GM18858 (cell line): ENCODE measurements at regions not wholly inside any gene's neighbourhood (a gene's known extent, or its start where the extent isn't known, plus 50 kb on each side); places are given as distances from the start of the nearest gene placed in this dataset.

Experiments used
- ATAC-seq: cut with Tn5 transposase; IDR thresholded peaks from one replicate; pipeline ENCODE4 v1.9.1; 2021; ENCODE audit not compliant: unreplicated experiment

DNA sequence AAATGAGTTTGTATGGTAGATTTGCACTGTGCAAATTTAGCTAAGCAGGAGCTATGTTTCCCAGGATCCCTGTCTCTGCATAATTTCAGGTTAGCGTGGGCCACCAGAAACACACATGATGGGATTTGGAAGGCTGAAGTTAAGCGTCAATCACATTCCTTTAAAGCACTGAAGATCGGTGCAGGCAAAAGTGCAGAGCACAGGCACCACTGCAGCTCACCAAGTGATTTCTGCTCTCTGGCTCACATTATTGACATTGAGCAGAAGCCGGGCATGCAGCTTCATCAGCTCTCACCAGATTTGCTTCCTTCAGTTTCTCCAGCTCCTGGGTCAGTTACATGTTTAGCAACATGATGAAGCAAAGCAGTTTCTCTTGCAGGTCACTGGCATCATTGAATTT, 256.4 kb upstream of the TGFBR2 start:
- no peak for ATAC-seq

DNA sequence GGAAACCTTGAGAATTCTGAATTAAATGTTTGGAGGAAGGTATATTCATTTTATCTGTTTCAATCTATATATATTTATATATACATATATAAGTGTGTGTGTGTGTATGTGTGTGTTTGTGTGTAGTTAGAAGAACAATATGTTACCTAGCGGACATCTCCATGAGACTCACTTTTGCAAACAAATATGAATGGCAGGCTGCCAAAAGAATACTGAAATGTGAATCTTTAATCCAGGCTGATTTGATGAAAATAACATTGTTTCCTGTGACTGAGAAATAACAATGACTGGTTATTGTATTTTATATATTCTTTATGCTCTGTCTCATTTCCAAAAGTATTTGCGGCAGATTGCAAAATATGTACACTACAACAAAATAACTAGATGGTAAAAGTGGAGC, 255.5 kb upstream of the TGFBR2 start:
- no peak for ATAC-seq

DNA sequence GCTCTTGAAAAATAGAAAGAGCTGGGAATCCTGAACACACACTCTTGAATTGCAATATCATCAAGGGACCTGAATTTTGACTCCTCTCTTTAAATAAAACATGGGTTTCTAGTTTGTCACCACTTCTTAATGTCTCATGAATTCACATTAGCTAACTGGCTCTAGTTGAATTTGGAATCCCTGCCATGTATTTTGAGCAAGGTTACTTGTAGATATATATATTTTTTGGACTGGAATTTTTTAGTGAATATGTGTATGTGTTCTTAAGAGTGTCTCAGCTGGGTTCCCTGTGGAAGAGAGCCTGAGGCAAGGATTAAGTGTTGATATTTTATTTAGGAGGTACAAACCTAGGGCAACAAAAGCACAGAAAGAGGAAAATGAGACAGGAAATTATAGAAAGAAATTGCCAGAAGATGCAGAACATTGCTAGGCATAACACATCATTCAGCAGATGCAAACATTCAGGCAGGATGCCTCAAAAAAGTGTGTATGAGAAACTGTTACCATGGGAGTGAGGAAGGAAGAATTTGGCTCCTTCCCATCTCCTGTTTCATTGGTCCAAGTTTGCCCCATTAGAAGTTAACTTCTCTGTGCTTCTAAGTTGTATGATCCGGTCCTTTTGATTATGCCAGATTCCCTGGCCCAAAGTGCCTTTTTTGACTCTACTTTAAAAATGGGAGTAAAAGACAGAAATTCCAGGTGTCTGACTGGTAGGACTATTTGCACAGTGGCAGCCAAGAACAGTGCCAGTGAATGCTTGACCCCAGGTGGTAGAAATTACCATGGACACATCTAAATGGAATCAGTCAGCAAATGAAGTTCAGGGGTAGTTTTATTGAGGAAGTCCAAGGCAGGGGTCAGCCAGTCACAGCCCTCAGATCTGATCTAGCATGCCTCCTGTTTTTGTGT, 253.7 kb upstream of the TGFBR2 start:
- no peak for ATAC-seq

DNA sequence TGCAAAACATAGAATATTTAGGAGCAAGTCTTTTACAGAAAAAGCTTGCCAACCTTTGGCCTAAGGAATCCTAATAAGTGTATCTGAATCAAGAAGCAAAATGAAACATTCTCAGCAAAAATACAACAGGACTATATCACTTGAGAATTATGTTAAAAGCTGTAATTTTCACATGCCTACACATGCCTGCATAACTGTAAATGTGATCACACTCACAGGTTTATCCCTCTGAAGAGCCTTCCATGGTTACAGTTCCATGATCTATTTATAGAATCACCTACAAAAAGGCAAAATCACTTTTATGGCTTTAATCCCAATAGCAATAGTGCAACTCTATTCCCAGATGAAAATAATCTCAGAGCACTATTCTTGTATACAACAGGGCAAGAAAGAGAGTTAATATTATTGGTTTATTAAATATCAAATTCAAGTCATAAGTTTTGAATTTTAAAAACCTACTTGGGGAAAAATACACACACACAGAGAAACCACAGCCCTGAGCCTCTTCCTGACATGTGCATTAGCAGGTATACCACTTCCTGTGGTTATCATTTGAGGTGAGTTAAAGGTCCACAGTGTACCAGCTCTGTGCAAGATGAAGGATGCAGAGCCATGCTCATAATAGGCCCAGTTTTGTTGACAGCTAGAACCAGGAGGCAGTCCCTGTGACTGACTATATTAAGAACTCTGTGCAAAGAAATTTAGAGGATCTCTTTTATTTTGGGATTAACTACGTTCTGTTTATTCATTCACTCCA, 252.5 kb upstream of the TGFBR2 start:
- peak; percentile 96 for ATAC-seq

DNA sequence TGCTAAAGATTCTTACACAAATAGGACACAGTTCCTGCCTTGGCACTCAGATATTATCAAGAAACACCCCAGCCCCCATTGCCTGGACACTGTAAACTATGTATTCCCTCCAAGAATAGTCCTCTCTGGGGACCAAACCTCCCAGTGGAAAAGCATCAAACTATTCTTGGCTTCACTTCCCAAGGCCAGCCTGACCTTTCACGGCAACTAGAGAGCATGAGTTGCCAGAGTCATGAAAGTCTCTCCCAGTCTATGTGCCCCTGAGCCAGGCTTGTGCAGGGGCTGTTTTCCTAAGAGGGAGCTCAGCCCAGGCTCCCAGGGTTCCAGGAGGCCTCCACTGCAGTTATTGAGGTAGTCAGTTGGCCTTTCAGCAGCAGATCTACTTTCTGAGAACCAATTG, 251.9 kb upstream of the TGFBR2 start:
- ATAC-seq = no peak

DNA sequence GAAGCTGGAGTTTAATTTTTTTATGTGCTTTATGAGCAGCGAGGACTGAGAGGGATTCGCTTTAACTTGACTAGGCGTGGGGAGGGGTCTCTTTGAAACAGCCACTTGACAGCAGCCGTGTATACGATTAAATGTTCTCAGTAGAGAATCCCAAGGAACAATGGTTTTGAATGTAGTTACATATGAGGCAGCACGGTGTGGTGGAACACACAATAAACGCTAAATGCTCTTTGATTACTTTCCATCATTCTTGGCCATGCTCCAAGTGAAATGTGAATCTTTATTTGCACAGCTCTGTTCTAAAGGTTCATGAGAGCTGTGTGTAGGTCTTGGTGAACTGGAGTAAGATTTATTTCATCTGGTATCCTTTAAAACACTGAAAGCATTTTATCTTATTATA, 251.4 kb upstream of the TGFBR2 start:
- ATAC-seq = no peak

DNA sequence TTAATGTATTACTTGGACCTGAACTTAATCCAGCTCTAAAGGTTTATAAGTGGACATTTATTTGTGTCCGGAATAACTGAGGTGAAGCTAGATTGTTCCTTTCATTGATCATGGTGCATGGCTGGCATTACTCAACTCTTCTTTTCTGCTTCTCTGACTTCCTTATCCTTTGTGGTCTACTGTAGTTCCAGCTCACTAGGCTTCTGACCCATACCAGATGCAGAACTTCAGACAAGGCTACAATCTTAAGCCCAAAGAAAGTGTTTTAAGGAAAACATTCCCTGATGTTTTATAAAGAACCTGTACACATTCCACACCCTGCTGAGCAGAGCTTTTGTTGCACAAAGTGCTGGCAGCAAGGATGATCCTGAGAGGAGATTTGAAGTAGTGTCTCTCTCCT, 250.8 kb upstream of the TGFBR2 start:
- ATAC-seq = no peak

DNA sequence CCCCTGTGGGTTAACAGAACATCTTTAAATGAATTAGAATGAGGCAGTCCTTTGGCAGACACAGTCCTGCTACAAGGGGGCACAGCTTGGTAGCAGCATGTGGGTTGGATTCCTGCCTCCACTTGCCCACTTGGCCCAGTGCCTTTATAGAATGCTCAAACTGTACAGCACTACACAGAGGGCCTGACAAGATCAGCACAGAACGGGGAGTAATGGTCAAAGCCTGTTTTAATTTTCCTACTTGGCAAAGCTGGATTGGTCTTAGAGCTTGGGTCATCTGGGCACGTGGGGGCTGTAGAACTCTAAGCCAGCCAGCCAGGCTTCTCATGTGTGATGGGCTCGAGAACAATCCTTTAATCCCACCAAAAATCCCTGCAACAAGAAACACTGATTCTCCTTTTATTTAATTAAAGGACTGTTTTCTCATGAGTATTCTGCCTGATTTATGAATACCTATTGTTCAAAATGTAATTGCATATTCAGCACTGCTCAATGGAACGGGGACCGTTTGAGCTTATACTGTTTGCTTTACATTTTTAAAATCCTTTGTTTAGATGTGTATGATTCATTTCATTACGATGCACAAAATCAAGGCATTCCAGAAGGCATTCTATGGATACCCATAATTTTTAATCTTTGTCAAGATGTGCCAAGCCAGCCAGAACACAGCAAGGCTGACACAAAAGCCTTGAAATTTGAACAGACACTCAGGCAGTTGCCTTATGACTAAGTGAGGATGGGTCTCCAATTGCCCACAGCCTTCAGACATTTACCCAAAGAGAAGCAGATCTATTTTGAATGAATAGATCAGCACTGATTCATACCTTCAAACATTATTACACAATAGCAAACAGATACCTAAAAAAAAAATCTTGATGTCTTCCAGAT, 249.3 kb upstream of the TGFBR2 start:
- ATAC-seq = no peak

DNA sequence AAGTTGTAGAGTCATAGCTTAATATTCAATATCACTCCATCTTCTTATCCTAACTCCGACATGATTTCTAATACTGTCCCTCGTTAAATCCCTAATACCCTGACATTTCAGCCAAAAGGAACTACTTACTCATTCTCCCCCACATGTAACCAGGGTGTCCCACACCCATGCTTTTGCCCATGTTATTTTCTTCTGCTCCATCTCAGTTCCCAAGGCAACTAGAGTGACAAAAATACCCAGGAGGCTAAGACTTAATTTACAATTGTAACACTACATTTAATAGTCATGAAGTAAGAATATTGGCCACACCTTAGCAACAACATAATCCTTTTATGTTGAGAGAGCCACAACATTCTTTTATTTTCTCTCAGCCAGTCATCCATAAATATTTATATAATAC, 248.5 kb upstream of the TGFBR2 start:
- ATAC-seq = no peak

DNA sequence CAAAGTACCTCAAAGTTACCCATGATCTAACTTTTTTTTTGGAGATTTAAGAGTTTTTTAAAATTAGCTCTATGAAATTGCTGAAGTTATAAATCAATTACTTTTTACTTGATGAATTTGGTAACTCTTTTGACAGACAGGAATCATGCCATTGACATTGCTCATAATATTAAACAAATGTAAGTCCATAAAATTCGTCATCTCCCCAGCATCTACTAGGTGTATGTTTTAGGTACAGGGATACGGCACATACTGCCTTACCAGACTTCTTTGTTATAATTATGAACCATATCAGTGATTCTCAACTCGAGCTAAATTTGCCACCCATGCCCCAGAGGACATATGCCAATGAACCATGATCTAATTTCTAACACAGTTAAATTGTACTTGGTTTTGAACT, 247.5 kb upstream of the TGFBR2 start:
- ATAC-seq = no peak

DNA sequence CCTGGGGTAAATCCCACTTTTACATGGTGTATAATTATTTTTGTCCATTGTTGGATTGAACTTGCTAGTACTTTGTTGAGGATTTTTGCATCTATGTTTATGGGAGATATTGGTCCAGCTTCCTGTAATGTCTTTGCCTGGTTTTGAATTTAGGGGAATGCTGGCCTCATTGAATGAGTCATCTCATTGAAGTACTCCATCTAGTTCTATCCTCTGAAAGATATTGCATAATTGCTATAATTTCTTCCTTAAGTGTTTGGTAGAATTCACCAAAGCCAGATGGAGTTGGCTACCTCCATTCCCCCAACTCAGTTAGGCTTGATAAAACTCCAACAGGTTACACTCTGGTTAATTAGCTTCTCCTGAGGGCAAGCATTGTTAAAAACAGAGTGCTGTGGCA, 237.4 kb upstream of the TGFBR2 start:
- no peak for ATAC-seq

DNA sequence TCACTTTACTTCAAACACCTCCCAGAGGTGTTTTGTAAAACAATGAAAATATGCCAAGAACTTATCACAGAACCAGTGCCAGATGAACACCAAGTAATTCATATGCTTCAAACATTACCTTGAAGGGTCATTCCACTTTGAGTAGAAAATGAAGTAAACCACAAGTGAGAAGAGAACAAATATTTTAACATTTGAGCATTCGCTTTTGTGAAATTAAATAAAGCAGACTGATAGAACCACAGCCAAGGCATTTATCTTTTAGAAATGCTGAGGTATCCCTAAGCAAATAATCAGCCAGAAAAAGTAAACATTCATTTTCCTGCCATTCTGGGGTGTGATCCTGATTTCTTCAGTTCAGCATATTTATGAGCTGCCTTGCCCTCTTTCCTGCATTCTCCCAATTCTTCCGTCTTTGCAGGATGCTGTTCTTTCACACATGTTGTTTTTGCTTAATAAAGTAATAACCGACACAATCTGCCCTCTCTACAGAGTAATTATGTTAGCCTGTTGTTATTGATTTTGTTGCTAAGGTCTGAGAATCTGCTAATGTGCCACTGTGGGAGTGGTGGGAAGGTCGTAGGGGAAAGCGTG, 235.6 kb upstream of the TGFBR2 start:
- no peak for ATAC-seq

DNA sequence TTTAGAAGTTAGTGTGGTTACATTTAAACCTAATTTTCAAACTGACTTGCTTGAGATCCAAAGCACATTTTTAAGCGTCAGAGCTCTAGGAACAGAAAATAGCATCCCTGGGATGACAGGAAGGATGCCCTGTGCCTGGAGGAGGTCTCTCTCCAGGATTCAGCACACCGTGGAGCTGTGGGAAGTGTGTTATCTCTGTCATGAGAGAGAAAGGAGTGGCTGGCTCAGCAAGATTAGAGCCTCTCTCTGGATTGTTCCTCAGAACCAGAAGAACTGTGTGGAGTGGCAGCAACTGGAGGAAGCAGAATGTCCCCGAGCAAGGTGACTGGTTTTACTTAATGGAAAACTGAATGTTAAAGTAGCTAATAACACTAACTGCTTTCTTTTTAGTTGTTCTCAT, 233.6 kb upstream of the TGFBR2 start:
- no peak for ATAC-seq

DNA sequence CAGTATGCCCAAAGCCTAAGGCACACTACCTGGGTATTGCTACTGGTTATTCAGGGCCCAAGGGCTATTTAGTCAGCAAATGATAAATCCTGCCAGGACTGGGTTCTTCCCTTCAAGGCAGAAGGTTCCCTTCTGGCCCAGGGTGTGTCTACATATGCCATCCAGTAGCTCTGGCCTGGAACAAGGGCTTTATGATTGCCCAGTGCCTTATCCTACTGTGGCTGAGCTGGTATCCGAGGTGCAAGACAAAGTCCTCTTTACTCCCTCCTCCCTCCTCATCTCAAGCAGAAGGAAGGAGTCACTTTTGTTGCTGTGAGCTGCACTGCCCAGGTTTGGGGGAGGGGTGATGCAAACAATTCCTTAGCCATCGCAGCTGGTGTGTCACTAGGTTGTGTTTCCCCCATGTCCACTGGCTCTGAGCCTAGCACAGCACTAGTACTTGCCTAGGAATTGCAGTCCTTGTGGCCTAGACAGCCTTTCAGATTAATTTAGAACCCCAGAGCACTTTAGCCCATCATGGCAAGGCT, 221.8 kb upstream of the TGFBR2 start:
- ATAC-seq = no peak

DNA sequence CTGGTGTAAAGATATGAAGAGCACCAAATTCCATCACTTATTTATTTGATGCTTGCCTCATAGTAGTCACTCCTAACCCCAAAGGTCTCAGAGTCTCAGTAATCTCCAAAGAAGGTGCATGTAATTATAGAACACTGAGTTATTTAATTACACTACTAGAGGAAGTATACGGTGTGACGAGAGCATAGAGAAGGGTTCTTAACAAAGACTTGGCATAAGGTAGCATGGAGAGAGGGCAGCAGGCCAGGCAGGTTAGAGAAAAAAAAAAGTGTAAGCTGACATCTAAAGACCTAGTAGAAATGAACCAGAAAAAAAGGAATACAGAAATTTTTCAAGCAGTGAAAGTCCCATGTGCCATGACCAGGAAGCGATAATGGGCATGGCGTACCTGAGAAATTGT, 213.3 kb upstream of the TGFBR2 start:
- ATAC-seq = no peak

DNA sequence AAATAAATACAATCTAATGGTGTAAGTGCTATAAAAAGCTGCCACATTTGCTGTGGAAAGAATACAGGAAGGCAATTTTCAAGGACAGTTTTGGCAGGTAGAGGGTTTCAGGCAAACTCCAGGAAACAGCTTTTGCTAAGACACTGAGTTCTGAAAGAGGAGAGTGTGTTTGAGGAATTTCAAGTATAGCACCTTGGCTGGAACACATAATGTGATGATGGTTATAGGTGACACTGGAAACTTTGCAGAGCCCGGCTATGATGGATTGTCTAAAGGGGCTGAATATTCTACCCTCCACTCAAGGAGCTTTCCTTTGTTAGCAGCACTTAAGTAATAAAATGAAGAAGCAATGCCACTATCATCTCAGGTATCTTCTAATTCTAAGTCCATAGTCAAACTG, 209.4 kb upstream of the TGFBR2 start:
- ATAC-seq = no peak

DNA sequence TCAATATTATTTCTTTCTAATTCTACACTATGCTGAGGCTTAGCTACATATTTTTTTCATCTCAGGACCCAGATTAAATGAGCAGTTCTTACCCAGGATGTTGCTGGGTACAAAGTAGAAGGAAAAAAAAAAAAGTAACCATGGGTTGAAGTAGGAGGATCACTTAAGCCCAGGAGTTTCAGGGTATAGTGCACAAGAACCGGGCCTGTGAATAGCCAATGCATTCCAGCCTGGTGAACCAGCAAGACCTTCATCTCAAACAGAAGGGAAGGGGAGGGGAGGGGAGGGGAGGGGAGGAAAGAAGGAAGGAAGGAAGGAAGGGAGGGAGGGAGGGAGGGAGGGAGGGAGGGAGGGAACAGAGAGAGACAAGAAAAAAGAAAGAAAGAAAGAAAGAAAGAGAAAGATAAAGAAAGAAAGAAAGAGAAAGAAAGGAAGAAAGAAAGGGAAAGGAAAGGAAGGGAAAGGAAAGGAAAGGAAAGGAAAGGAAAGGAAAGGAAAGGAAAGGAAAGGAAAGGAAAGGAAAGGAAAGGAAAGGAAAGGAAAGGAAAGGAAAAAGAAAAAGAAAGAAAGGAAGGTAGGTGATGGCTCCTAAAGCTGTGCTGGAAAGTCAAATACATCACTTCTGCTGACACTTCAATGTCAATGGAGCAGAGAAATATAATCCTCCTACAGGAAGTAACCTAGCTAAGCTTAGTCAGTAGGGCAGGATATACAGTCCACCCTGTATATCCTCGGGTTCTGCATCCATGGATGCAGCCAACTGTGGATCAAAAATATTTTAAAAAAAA, 206.8 kb upstream of the TGFBR2 start:
- no peak for ATAC-seq

DNA sequence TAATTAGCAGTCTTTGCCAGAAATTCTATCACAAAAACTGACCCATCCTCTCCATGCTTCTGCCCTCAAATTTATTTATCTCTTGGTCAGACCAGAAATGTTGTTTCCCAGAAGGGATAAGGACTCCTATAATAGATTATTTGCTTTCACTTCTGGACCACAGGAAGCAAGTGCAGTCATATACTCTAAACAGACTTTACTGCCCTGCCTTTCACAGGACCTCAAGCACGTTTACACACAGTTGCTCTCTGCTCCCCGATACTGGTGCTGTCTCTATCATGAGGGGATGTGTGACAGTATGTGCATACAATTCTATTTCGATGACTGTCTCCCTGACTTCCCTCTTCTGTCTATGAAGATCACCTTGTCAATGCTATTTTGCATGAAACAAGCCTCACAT, 205.5 kb upstream of the TGFBR2 start:
- ATAC-seq = no peak

DNA sequence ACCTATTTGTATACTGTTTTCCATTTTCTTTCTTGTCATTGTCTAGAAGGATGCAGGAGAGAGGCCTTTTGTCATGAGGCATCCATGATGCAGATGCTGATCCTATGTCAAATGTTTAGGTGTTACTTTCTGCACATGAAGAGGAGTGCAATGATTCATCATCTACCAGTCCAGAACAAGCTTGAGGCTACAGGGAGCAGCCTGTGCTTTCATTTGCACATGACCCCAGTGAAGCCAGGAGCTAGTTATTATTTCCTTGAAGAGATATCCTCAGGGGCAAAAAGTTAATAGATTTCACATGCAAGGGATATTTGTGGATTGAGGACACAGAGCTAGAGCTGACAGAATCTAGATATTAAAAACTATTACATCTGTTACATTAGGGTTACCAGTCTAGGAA, 204.4 kb upstream of the TGFBR2 start:
- no peak for ATAC-seq

DNA sequence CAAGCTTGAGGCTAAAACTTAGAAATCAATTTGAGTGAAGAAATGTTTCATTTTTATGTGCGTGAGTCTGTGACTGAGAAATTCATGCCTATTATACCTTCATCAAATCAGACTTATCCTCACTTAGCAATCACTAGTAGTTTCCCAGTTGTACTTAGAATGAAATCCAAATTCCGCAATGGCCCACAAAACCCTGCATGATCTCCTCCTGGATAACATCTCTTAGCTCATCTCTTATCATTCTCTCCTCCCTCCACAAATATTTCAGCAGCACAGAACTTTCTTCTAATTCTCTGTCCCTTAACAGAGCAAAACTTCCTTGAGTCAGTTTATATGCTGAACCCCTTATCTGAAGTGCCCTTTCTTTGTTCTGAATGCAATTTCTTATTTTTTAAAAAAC, 198.8 kb upstream of the TGFBR2 start:
- no peak for ATAC-seq
